NCI-H1417 (cell line): ENCODE measurements at regions not wholly inside any gene's neighbourhood (a gene's known extent, or its start where the extent isn't known, plus 50 kb on each side); places are given as distances from the start of the nearest gene placed in this dataset.

Experiments used
- DNase-seq, 3 experiments: peaks; one replicate each; lab custom pipeline; 2025; lab: John Stamatoyannopoulos, UW

- peak in 2 of 3 experiments; percentile 31 to 71 for DNase-seq
Measured at GRCh38 chr2:23083966-23084365, 301.0 kb upstream of the KLHL29 start.

DNA sequence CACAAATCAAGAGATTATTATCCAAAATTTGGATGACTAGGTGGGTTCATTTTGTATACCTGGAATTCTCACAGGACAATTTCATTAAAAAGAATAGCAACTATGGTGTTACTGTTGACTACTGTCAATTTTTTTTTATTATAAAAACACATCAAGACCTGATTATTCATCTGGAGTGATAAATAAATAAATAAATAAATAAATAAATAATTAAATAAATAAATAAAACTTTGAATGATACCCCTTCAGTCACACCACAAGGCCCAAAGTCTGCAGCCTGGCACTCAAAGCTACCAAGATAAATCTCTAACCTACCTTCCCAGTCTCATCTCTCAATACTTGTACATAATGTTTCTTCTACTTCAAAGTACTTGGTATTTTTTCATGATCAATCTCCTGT, 294.0 kb upstream of the KLHL29 start:
- no peak for DNase-seq

GRCh38 chr2:23091900-23092299, 293.1 kb upstream of the KLHL29 start:
- no peak for DNase-seq

DNA sequence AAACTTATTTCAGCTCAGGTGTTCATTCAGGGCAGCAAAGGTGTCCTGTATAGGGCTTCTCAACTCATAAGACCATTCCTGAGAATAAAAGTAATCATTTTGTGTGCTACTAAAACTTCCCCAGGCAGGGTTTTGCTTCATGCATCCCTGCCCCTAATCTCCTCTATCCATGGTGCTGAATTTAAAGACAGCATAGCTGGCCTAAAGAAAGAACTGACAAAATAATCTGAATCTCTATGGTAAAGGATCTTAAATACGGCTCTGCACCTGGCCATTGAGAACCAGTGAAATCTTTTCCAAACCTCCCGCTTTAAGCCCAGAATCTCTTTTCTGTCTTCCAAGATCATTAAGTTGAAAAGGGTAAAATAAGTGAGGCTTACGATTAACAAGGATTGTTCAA, 292.1 kb upstream of the KLHL29 start:
- DNase-seq, result no peak

DNA sequence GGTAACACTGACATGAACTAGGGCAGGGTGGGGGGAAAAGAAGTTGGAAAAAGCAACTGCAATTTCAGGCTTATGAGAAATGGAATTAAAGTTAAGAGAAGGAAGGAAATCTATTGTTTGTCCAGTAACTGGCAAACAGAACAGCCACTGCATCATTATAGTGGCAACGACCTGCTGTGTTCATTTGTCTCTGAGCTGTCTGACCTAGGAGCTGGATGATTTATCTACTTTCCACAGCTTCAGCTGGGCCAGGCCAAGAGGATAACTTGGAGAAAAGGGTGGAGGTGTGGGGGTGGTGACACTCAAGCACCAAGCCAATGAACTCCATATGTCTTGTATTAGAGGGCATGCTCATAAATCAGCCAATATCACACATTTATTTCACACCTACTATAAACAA, 291.5 kb upstream of the KLHL29 start:
- peak in 2 of 3 experiments; percentile 82 to 94 for DNase-seq

DNA sequence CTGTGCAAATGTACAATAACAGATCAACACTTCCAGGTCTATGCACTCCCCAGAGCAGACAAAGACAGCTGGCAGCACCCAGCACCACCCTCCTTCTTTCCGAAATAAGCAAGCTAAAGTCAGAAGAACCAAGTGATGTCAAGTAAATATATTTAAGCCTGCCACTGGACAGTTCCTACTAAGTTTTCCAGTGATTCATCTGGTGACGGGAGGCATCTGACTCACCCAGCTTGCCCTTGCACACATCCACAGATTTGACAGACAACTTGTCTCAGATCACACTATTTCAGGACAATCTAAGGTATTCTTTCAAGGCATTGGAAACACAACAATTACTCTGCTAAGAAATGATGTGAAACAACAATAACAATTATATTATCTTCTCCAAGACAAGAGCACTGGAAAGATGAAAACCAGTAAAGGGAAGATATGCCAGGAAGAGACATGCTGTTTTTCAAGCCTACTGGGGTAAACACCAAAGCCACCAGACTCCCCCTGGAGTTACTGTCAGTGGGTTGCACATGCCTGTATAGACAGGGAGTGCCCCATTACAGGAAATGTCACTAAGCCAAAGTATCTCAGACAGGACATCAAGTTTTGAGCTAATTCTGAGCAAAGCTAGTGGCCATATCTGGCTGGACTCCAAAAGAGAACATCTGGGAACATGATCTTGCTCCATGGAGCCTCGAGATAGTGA, 287.9 kb upstream of the KLHL29 start:
- DNase-seq, result no peak

DNA sequence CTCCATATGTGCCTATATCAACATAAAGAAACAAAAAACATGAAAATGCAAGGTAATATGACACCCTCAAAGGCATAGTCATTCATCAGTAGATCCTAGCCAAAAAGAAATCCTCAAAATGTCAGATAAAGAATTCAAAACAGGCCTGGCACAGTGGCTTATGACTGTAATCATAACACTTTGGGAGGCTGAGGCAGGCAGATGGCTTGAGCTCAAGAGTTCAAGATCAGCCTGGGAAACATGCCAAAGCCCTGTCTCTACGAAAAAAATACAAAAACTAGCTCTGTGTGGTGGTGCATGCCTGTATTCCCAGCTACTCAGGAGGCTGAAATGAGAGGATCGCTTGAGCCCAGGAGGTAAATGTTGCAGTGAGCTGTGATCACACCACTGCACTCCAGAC, 284.6 kb upstream of the KLHL29 start:
- DNase-seq, result no peak

- no peak for DNase-seq
Measured at GRCh38 chr2:23106242-23106785, 278.7 kb upstream of the KLHL29 start.

GRCh38 chr2:23107327-23107941, 277.5 kb upstream of the KLHL29 start:
- no peak for DNase-seq

DNA sequence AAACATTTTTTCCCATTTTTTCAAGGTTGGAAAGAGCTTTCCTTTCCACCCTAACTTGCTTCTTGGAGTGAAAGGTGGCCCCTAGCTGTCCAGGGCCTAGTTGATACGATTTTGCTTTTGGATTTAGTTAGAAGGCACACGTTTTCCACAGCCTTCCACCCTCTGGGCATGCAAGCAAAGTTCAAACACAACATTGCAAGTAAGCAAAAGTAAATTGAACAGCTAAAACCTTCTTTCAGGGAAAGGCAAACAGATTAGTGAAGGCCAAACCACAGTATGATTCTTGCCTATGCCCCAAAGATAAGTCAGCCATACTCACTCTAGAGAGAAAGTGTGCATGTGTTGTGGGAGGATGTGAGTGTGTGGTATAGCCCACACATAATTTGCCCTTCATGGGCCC, 273.7 kb upstream of the KLHL29 start:
- no peak for DNase-seq

GRCh38 chr2:23112517-23112916, 272.5 kb upstream of the KLHL29 start:
- no peak for DNase-seq

GRCh38 chr2:23114299-23114698, 270.7 kb upstream of the KLHL29 start:
- no peak for DNase-seq

DNA sequence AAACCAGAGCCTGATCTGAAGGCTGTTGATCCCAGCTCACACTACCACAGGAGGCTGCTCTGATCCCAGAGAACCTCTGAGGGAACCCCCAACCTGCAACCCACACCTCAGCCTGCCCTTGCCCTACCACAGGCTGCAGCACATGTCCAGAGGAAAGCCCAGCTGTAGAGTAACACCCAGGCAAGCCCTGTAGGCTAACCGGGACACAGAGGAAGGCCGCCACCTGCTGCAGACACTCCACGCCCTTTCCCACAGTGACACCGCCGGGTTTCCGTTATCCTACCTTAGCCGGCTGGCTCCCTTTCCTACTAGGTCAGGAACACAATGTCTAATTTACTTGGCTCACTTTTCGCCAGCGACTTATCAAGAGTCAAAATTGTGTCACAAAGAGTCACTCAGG, 266.7 kb upstream of the KLHL29 start:
- no peak for DNase-seq

GRCh38 chr2:23118894-23119293, 266.1 kb upstream of the KLHL29 start:
- no peak for DNase-seq

GRCh38 chr2:23120161-23120560, 264.8 kb upstream of the KLHL29 start:
- no peak for DNase-seq

- no peak for DNase-seq
Measured at GRCh38 chr2:23121968-23122648, 262.9 kb upstream of the KLHL29 start.

GRCh38 chr2:23122681-23123215, 262.2 kb upstream of the KLHL29 start:
- DNase-seq, result no peak

- DNase-seq, result no peak
Measured at GRCh38 chr2:23123686-23124085, 261.3 kb upstream of the KLHL29 start.

DNA sequence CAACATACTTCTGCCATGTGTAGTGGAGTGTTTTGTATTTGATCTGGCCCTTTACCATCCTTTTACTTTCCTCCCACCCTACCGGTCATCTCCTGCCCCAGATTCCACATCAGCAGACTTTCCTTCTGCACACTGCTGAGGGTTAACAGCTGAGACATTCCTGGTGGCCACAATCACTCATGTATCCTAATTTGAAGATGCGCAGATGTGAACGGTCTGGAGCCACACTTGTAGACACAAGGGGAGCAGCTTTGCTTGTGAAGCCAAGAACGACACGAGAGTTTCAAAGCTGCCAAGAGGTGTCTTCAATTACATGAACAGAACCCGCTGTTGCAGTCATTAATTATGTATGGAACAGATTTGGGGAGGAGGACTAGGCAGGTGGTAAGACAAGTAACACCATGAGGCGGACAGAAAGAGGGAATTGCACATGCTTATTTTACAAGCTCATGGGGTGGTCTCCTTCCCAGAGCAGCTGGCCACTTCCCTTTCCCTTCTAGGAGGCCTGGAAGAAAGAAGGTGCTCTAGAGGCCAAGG, 260.7 kb upstream of the KLHL29 start:
- peak in 1 of 3 experiments; percentile 9 for DNase-seq

DNA sequence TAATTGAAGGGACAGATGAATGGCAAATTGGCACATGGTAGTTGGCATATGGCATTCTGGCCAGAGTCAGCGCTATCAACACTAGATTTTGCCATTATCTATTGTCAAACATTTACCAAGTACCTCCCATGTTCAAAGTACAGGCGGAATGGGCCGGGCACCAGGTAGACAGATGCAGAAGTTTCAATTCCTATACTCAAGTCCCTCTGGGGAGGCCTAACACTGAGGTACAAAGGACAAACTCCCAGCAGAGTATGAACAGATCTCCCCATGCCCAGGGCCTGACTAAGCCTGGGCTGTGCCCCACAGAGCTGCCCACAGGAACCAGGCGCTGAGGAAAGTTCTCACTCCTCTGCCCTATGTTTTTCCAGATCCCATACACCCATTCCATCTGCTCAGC, 257.5 kb upstream of the KLHL29 start:
- no peak for DNase-seq

DNA sequence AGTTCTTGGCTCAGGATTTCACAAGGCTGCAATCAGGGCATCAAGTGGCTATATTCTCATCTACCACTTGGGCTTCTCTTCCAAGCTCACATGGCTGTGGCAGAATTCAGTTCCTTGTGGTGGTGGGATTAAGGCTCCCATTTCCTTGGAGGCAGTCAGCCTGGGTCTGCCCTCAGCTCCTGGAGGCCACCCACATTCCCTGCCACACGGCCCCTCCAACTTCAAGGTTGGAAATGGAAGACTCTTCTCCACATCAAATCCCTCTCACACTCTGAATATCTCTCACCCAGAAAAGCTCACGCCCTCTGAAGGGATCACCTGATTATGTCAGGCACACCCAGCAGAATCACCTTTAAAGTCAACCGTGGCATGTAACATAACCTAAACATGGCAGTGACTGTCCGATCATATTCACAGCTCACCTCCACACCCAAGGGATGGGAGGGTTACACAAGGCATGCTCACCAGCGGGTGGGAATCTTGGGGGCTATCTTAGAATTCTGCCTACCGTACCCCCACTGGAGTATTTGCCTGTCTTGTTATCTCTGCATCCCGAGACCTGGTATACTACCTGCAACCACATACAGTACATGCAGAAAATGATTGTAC, 256.2 kb upstream of the KLHL29 start:
- no peak for DNase-seq

DNA sequence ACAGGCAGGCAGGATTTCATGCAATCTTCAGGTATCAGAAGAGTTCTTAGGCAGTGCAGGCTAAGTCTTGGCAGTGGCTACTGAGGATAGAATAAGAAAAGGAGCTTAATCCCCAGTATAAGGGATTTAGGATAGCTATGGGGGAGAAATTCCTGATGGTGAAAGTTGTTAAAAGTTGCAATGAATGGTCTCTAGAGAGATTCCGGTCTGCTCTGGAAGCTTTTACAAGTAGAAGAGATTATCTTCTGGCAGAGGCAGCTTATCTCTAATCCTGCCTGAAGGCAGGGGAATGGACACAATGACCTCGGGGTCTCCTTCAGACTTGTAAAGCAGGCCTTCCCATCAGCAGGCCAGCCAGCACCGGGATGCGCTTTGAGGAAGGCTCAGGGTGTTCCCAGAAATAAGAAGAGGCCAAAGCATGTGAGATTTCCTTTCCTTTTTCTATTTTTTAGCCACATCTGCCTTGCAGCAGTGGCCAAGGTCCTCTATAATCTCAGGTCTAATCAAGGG, 253.9 kb upstream of the KLHL29 start:
- DNase-seq, result no peak
